MM.1S (cell line): ENCODE measurements at regions not wholly inside any gene's neighbourhood (a gene's known extent, or its start where the extent isn't known, plus 50 kb on each side); places are given as distances from the start of the nearest gene placed in this dataset.

ENCODE experiments used
- EZH2 ChIP-seq: fragments of 300-600 bp; sonication (generic); optimal IDR thresholded peaks from 2 replicates; pipeline ENCODE3; 2017; ENCODE audit warnings: low read depth, mild to moderate bottlenecking, antibody characterized with exemption, low read length, mixed read lengths
- EZH2phosphoT487 ChIP-seq: fragments of 300-600 bp; sonication (generic); IDR thresholded peaks from 2 replicates; pipeline ENCODE4 v1.6.1; 2018; ENCODE audit warnings: antibody characterized with exemption, low read length
- TF ChIP-seq, protein P1 (sequence below): fragments of 300-600 bp; sonication (generic); IDR thresholded peaks from 2 replicates; pipeline ENCODE4 v1.5.1; 2016; ENCODE audit warnings: antibody characterized with exemption, low read length, mixed read lengths

DNA sequence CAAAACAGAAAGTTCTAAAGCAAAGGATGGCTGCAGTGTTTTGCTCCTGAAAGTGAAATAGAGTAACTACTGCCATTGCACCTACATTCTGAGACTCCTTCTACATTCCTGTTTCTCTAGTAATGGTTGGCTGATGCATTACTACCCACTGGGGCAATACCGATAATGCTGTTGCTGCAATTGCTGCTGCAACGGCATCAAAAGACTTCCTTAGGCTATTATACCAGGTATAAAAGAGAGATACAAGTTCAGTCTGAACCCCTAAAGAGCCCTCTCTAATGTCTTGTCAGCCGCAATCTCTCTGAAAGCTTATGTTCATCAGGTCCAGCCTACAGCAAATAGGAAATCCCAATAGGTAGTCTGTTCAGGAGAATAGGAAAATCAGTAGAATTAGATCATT, 338.4 kb downstream of the PABPC4L start:
- TF ChIP-seq, protein P1, sequence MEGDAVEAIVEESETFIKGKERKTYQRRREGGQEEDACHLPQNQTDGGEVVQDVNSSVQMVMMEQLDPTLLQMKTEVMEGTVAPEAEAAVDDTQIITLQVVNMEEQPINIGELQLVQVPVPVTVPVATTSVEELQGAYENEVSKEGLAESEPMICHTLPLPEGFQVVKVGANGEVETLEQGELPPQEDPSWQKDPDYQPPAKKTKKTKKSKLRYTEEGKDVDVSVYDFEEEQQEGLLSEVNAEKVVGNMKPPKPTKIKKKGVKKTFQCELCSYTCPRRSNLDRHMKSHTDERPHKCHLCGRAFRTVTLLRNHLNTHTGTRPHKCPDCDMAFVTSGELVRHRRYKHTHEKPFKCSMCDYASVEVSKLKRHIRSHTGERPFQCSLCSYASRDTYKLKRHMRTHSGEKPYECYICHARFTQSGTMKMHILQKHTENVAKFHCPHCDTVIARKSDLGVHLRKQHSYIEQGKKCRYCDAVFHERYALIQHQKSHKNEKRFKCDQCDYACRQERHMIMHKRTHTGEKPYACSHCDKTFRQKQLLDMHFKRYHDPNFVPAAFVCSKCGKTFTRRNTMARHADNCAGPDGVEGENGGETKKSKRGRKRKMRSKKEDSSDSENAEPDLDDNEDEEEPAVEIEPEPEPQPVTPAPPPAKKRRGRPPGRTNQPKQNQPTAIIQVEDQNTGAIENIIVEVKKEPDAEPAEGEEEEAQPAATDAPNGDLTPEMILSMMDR: no peak
- TF ChIP-seq EZH2 (no peak), EZH2phosphoT487 (no peak)
